ENCODE measurements at regions not wholly inside any gene's neighbourhood (a gene's known extent, or its start where the extent isn't known, plus 50 kb on each side); places are given as distances from the start of the nearest gene placed in this dataset.
"Not testable (repeated sequence)": the region's sequence is repeated elsewhere in the genome, so short reads cannot be mapped to it uniquely, and the experiment has no call there.

DNA sequence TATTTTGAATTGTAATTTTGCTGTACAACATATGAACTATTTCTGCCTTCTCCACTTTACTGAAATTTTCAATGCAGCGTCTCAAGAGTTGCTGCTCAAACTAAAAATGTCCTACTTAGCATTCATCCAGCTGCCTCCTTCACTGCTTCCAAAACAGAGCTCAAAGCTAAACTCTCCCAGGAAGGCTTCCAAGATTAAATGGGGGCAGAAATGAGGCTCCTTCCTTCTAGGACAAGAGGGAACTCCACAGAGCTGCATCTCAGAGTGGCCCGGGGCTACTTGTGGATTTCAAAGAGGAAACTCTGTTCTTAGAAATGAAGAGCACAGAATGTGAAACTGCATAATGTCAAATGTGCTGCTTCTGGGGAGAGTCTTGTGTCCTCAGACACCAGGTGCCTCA is 295.9 kb upstream of the NCAM1 start:
- H3K27me3 ChIP-seq (ENCODE audit: control insufficient read depth, low read length) = no peaks in the 10 kb centered on the region; the same call in 1 of the 2 replicates
- H4K20me1 ChIP-seq (ENCODE audit: control insufficient read depth, insufficient read depth, low read depth, low read length) = no peaks in the 10 kb centered on the region
- H3K79me2 ChIP-seq (ENCODE audit: control insufficient read depth, low read length) = no peaks in the 10 kb centered on the region
- no peak overlapping the region for H3K4me3 ChIP-seq (ENCODE audit: low read length)
- H3F3A ChIP-seq (ENCODE audit: control insufficient read depth, insufficient read depth) = no peaks in the 10 kb centered on the region
- no peak overlapping the region for H3K4me2 ChIP-seq (ENCODE audit: low read length)
- H3K9me3 ChIP-seq (ENCODE audit: control insufficient read depth, insufficient read depth, low read length) = no peaks in the 10 kb centered on the region
- H3K4me1 ChIP-seq (ENCODE audit: control insufficient read depth, low read length) = no peaks in the 10 kb centered on the region
- H3K9me2 ChIP-seq (replicated peaks; ENCODE audit: control insufficient read depth, low read length) = no peaks in the 10 kb centered on the region
- H3K27ac ChIP-seq (ENCODE audit: low read depth, low read length) = no peak overlapping the region
- H3K36me3 ChIP-seq (ENCODE audit: control insufficient read depth, low read length) = no peaks in the 10 kb centered on the region
- TF ChIP-seq, protein P1, sequence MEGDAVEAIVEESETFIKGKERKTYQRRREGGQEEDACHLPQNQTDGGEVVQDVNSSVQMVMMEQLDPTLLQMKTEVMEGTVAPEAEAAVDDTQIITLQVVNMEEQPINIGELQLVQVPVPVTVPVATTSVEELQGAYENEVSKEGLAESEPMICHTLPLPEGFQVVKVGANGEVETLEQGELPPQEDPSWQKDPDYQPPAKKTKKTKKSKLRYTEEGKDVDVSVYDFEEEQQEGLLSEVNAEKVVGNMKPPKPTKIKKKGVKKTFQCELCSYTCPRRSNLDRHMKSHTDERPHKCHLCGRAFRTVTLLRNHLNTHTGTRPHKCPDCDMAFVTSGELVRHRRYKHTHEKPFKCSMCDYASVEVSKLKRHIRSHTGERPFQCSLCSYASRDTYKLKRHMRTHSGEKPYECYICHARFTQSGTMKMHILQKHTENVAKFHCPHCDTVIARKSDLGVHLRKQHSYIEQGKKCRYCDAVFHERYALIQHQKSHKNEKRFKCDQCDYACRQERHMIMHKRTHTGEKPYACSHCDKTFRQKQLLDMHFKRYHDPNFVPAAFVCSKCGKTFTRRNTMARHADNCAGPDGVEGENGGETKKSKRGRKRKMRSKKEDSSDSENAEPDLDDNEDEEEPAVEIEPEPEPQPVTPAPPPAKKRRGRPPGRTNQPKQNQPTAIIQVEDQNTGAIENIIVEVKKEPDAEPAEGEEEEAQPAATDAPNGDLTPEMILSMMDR (IDR thresholded peaks at IDR 0.05; ENCODE audit: low read depth, low read length, poor library complexity, severe bottlenecking) = no peak
- no peak for TF ChIP-seq EZH2phosphoT487 (IDR thresholded peaks at IDR 0.05; ENCODE audit: borderline replicate concordance, low read length)

DNA sequence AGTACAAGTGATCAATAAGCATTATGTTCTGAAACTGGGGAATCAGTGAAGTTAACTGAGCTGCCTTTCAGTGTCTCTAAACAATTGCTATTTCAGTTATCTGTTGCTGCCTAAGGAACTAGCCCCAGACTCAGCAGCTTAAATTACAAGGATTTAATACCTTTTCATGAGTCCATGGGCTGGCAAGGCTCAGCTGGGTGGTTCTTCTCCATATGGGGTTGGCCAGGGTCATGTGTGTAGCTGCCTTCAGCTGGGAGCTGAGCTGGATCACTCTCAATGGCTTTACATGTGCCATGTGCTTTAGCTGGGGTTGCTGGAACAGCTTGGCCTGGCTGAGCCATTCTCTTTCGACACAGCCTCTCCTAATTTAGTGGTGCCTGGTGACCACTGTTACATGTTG is 295.0 kb upstream of the NCAM1 start:
- TF ChIP-seq, protein P1 (IDR thresholded peaks at IDR 0.05; ENCODE audit: low read depth, low read length, poor library complexity, severe bottlenecking) = no peak
- TF ChIP-seq EZH2phosphoT487 (IDR thresholded peaks at IDR 0.05; ENCODE audit: borderline replicate concordance, low read length) = no peak
- Histone ChIP-seq H3K9me2 (replicated peaks; ENCODE audit: control insufficient read depth, low read length) (no peaks in the 10 kb centered on the region), H3K27me3 (ENCODE audit: control insufficient read depth, low read length) (no peaks in the 10 kb centered on the region), H3K79me2 (ENCODE audit: control insufficient read depth, low read length) (no peaks in the 10 kb centered on the region), H3K27ac (ENCODE audit: low read depth, low read length) (no peak overlapping the region), H3K36me3 (ENCODE audit: control insufficient read depth, low read length) (no peaks in the 10 kb centered on the region), H3F3A (ENCODE audit: control insufficient read depth, insufficient read depth) (no peaks in the 10 kb centered on the region), H3K4me3 (ENCODE audit: low read length) (no peak overlapping the region), H3K9me3 (ENCODE audit: control insufficient read depth, insufficient read depth, low read length) (no peaks in the 10 kb centered on the region), H3K4me1 (ENCODE audit: control insufficient read depth, low read length) (no peaks in the 10 kb centered on the region), H3K4me2 (ENCODE audit: low read length) (no peak overlapping the region), H4K20me1 (ENCODE audit: control insufficient read depth, insufficient read depth, low read depth, low read length) (no peaks in the 10 kb centered on the region)

DNA sequence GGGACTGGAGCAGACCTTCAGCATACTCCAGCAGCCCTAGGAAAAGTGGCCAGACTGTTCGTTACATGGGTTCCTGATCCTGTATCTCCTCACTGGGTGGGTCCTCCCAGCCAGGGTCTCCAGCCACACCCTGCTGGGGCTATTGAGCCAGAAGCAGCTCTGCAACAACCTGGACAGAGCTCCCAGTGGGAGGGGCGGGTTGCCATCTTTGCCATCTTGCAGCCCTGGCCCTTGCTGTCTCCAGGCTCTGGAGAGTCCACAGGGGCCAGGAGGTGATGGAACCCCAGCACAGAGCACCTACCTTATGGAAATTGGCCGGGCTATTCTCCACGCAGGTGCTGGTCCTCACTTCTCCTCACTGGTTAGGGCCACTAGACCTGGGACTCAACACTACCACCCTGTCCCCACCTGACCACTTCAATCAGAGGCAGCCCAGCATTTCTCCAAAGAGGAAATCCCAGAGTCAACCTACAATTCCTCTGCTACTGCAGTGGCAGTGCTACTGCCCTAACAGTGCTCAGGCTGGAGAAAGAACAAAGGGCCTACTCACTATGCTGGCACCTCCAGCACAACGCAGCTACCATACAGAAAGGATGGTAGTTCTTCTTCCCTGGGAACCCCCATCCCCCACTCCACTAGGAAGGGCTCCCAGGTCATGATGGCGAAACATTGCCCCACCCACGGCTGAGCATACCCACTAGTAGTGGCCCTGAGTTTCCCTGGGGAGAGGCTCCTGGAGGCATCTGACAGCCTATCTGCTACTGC is 290.2 kb upstream of the NCAM1 start:
- H3K27ac ChIP-seq (ENCODE audit: low read depth, low read length) = no peak overlapping the region
- H3F3A ChIP-seq (ENCODE audit: control insufficient read depth, insufficient read depth) = no peaks in the 10 kb centered on the region
- no peak overlapping the region for H3K4me2 ChIP-seq (ENCODE audit: low read length)
- H3K36me3 ChIP-seq (ENCODE audit: control insufficient read depth, low read length) = no peaks in the 10 kb centered on the region
- H3K79me2 ChIP-seq (ENCODE audit: control insufficient read depth, low read length) = no peaks in the 10 kb centered on the region
- H3K27me3 ChIP-seq (ENCODE audit: control insufficient read depth, low read length) = no peaks in the 10 kb centered on the region
- no peaks in the 10 kb centered on the region for H3K4me1 ChIP-seq (ENCODE audit: control insufficient read depth, low read length)
- H3K4me3 ChIP-seq (ENCODE audit: low read length) = no peak overlapping the region
- no peaks in the 10 kb centered on the region for H3K9me2 ChIP-seq (replicated peaks; ENCODE audit: control insufficient read depth, low read length)
- H4K20me1 ChIP-seq (ENCODE audit: control insufficient read depth, insufficient read depth, low read depth, low read length) = no peaks in the 10 kb centered on the region
- H3K9me3 ChIP-seq (ENCODE audit: control insufficient read depth, insufficient read depth, low read length) = no peaks in the 10 kb centered on the region
- TF ChIP-seq EZH2phosphoT487 (IDR thresholded peaks at IDR 0.05; ENCODE audit: borderline replicate concordance, low read length) = no peak
- TF ChIP-seq, protein P1 (IDR thresholded peaks at IDR 0.05; ENCODE audit: low read depth, low read length, poor library complexity, severe bottlenecking) = no peak

DNA sequence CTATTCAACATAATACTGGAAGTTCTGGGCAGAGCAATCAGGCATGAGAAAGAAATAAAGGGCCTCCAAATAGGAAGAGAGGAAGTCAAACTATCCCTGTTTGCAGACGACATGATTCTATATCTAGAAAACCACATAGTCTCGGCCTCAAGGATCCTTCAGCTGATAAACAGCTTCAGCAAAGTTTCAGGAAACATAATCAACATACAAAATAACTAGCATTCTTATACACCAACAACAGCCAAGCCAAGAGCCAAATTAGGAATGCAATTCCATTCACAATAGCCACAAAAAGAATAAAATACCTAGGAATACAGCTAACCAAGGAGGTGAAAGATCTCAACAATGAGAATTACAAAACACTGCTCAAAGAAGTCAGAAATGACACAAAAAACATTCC is 287.8 kb upstream of the NCAM1 start:
- not testable (repeated sequence) for H3K4me1 ChIP-seq (ENCODE audit: control insufficient read depth, low read length); H4K20me1 ChIP-seq (ENCODE audit: control insufficient read depth, insufficient read depth, low read depth, low read length); H3K79me2 ChIP-seq (ENCODE audit: control insufficient read depth, low read length); H3F3A ChIP-seq (ENCODE audit: control insufficient read depth, insufficient read depth); H3K27me3 ChIP-seq (ENCODE audit: control insufficient read depth, low read length); H3K9me2 ChIP-seq (replicated peaks; ENCODE audit: control insufficient read depth, low read length); H3K36me3 ChIP-seq (ENCODE audit: control insufficient read depth, low read length); H3K4me2 ChIP-seq (ENCODE audit: low read length); H3K4me3 ChIP-seq (ENCODE audit: low read length); H3K27ac ChIP-seq (ENCODE audit: low read depth, low read length); H3K9me3 ChIP-seq (ENCODE audit: control insufficient read depth, insufficient read depth, low read length)

Measured in DOHH2 (cell line).